GM21515 (cell line): ENCODE measurements at regions not wholly inside any gene's neighbourhood (a gene's known extent, or its start where the extent isn't known, plus 50 kb on each side); places are given as distances from the start of the nearest gene placed in this dataset.
"Not testable (repeated sequence)": the region's sequence is repeated elsewhere in the genome, so short reads cannot be mapped to it uniquely, and the experiment has no call there.

Experiments used
- ATAC-seq: cut with Tn5 transposase; IDR thresholded peaks from one replicate; pipeline ENCODE4 v1.9.1; 2021; ENCODE audit not compliant: unreplicated experiment

- no peak for ATAC-seq
These were observed 254.5 kb downstream of the AHR start for GRCh38 chr7:17552952-17553351.

GRCh38 chr7:17554341-17555015 lies 256.0 kb downstream of the AHR start:
- ATAC-seq: no peak

DNA sequence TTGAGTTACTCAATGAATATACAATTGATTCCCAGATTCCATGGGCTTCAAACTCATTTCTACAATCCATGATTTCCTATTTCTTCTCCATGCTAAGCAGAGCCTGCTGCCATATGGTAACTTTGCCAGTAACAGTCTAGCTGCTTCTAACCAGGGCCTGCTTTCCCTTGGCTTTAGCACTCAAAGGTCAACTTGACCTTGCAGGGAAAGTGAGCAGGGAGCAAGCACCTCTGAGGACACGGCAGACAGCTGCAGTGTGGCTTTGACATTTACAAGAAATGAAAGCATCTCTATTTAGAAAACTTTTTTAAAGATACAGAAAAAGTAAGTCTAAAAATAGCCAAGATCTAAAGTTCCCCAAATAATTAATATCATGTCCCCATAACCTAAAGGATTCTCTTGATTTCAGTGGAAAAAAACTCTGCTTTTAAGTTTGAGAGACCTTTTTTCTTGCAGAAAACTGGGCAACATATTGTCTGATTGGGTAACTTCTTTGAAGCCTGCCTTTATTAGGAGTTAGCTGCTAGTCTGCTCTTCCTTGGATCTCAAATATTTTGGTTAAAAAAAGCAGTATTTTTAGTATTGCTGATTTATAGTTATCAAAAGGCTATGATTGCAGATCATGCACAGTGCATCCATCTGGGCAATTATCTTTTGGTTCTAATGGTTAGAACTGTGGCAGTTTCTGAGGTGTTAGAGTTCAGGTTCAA lies 257.9 kb downstream of the AHR start:
- no peak for ATAC-seq

- ATAC-seq: no peak
These were observed 258.8 kb downstream of the AHR start for GRCh38 chr7:17557251-17557671.

- no peak for ATAC-seq
These were observed 259.7 kb downstream of the AHR start for GRCh38 chr7:17558135-17558534.

DNA sequence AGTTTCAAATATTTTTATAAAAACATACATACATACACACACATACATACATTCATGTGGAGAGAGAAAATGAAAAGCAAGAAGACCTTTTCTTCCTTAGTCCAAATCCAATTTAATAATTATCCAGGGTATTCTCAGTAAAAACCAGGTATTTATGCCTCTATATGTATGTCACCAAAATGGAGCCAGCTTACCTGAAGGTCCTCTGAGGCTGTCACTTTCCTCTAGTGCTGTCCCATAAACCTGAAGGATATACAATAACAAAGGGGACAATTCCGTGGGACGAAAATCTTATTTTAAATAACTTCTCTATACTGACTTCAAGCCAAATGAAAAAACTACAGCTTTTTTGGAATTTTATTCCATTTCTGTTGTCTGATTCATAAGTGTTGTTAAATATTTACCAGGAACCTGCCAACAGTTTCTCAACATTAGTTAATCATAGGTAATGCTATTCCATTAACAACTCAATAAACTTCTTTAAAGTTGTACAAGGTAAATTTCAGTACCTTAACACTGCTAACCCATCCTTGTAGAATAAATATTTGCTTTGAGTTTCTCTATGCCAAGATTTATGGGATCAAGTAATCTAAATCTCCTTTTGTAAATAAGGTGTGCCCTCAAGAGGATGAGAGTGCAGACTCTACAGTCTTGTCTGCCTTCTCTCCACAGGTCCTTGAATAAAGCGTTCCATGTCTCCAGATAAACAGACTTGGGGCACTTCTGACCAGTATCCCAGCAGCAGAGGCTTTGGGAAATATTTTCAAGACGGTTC lies 260.3 kb downstream of the AHR start:
- no peak for ATAC-seq

DNA sequence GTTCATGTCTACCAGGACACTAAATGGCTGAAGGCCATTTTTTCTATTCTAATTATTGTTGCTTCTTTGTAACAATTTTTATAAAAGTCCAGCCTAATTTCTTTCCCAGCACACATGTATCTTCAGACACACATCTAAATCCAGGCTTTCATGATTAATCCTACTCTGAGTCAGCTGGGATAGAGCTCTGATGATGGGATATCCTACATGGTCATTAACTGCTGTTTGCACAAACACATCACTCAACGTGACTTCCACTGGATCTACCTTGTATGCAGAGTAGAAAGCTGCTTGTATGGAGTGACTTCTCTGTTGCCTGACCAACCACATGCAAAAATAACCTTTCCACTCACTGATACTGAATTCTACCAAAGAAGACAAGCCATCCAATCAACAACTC lies 260.9 kb downstream of the AHR start:
- ATAC-seq: no peak

DNA sequence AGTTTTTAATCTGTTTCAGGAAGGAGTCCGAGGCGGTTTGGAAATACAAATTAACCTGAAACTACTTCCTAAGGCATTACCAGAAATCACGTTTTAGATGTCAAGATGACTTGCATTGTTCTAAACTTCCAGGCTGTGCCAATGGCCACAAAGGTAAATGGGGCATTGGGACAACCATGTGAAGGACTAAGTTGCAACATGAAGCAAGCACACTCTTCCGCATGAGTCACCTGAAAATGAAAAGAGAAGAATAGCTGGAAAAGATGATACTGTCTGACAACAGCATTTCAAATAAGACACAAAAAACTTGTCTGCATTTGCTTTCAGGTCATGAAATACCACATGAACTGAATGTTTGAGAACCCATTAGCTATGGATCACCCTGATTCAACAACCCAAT lies 262.1 kb downstream of the AHR start:
- ATAC-seq: no peak

- ATAC-seq: no peak
These were observed 262.5 kb downstream of the AHR start for GRCh38 chr7:17560966-17561365.

DNA sequence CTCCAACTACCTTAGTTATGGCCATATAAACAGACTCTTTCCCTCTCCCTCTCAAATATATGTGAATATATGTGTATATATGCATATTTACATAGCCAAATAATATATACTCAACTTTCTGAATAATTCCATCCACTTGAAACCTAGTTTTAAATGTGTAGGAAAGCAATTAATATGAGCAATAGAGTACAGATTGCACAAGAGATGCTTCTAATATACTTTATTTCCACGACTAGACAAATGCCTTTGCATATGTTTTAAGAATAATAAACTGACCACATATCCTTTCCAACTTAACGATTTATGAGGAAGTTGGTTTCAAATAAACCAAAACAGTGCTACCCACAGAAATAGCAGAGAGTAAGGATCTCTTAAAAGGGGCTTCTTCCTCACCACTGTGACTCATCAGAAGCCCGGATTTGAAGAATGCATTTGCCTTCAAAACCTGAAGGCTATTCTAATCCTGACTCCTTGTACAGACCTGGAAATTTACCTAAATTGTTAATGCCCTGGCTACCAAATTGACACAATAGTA lies 266.3 kb downstream of the AHR start:
- no peak for ATAC-seq

DNA sequence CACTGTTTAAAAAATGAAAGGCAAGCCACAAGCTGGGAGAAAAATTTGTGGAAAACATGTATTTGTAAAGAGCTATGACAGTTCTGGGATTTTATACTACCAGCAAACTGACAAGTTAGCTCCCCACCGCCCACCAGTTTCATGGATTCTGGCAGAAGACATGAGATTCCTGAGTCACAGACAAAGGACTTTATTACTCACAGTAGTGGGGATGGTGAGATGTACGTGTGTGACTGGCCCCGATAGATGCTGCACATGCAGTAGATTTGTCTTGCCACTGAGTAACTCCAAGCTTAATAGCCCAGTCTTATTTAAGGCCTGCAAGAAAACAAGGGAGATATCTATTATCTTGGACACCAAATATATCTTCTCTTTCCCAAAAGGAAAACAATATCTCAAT lies 281.7 kb downstream of the AHR start:
- ATAC-seq: no peak

DNA sequence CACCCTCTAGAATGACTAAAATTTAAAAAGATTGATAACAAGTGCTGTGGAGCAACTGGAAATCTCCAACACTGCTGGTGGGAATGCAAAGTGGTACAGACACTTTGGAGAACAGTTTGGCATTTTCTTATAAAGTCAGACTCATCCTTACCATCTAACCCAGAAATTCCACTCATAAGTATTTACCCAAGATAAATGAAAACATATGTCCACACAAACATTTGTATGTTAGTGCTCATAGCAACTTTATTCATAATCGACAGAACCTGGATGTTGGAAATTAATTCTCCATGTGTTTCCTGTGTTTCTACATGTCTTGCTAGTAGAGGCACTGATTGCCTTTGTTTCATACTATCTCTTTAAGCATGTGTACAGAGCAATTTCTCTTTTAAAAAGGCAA lies 282.4 kb downstream of the AHR start:
- no peak for ATAC-seq

- no peak for ATAC-seq
These were observed 282.8 kb downstream of the AHR start for GRCh38 chr7:17581301-17581700.

DNA sequence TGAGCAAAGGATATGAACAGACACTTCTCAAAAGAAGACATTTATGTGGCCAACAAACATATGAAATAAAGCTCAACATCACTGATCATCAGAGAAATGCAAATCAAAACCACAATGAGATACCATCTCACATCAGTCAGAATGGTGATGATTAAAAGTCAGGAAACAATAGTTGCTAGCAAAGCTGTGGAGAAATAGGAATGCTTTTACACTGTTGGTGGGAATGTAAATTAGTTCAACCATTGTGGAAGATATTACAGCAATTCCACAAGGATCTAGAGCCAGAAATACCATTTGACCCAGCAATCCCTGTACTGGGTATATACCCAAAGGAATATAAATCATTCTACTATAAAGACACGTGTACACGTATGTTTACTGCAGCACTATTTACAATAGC lies 284.2 kb downstream of the AHR start:
- not testable (repeated sequence) for ATAC-seq

- no peak for ATAC-seq
These were observed 285.3 kb downstream of the AHR start for GRCh38 chr7:17583786-17584185.

- no peak for ATAC-seq
These were observed 286.4 kb downstream of the AHR start for GRCh38 chr7:17584822-17585221.

- no peak for ATAC-seq
These were observed 288.3 kb downstream of the AHR start for GRCh38 chr7:17586711-17587110.

- ATAC-seq: no peak
These were observed 290.3 kb downstream of the AHR start for GRCh38 chr7:17588730-17589129.

- no peak for ATAC-seq
These were observed 291.2 kb downstream of the AHR start for GRCh38 chr7:17589671-17590070.

DNA sequence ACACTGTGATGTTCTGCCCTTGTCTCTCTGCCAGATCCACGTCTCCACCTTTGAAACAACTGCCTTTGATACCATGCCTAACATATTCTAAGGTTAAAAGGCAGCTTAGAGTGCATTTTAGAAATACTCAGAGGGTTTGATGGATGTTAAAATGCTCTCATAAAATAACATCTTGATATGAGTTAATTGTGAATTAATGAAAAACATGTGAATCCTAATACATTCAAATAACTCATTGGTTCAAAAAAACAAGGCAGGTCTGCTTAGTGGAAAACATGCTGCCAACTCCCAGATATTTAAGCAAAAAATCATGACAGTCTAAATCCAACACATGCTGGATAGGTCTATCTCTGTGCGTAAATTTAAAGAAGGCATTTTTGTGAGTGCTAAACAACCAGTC lies 291.8 kb downstream of the AHR start:
- no peak for ATAC-seq

DNA sequence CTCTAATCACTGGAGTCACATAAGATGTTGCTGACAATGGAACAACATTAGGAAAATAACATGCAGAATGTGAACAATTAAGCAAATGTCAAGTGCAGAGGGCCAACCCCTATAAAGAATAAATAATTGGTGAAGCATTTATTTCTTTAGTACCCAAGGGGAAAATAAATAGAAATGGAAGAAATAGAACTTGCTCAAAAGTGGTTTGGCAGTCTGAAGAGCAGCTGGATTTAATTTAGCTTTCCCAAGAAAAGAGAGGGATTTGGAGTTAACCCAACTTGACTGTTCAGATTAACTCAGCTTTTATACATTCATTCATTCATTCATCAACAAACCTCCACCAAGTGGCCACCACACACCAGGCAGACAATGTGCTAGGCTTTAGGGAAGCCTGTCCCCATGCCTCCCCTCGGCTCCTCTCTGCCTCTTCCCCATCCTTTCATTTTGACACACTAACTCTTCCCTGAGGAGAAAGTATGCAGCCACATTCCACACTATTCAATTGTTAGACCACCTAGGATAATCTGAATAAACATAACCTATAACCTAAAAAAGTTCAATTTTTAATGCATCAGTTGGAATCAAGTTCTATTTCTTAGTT lies 295.5 kb downstream of the AHR start:
- no peak for ATAC-seq
